ENCODE measurements at regions not wholly inside any gene's neighbourhood (a gene's known extent, or its start where the extent isn't known, plus 50 kb on each side); places are given as distances from the start of the nearest gene placed in this dataset.
"Not testable (repeated sequence)": the region's sequence is repeated elsewhere in the genome, so short reads cannot be mapped to it uniquely, and the experiment has no call there.

DNA sequence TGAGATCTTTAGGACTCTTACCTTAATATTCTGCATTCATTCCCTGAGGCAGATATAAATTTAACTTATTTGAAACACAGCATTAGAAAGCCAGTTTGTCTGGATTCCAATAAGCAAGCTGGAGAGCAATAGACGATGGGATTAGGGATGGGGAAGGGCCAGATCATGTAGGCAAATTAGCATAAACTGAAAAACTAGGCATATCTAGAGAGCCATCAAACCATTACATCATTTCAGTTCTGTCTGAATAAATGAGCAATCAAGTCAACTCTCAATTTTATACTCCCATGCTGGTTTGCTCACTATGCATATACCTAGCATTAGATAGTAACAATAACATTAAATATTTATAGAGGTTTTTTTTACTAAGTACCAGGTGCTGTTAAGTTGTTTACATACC lies 583.6 kb upstream of the LRRN3 start:
- DNase-seq, result no peak

DNA sequence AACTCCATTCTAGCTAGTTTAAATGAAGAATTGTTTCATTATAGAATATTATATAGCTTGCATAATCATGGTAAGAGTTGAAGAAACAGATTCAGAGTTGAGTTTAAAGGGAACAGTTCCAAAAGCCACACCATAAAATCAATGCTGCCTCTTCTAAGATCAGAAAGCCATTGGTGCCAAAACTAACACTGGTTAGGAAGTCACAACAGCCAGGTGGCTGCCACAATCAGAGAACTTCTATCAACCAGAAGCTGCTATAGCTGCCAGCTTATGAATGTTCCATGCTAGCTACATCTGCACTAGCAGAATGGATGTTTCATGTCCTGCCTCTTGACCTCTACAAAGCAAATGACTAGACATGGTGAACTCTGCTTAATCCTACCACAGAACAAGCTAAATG lies 583.1 kb upstream of the LRRN3 start:
- no peak for DNase-seq

DNA sequence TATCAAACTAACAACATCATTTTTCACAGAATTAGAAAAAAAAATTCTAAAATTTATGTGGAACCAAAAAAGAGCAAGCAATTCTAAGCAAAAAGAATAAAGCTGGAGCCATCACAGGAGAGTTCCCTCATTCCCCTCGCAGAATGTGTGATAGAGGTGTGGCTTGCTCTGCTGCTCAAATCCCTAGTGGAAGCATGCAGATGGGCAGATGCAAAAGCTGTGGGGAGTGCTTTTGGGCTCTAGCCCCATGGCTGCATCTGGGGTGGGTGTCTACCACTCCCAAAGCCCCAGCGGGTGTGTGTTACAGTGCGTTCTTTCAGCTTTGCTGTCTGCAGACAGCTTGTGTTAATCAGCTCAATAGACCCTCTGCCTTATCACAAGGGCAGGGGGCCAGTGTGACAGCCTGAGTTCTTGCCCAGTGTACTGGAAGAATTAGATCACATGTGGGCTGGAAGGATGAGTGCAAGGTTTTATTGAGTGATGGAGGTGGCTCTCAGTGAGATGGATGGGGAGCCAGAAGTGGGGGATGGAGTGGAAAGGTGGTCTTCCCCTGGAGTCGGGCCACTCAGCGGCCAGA lies 575.9 kb upstream of the LRRN3 start:
- DNase-seq, result not testable (repeated sequence)

DNA sequence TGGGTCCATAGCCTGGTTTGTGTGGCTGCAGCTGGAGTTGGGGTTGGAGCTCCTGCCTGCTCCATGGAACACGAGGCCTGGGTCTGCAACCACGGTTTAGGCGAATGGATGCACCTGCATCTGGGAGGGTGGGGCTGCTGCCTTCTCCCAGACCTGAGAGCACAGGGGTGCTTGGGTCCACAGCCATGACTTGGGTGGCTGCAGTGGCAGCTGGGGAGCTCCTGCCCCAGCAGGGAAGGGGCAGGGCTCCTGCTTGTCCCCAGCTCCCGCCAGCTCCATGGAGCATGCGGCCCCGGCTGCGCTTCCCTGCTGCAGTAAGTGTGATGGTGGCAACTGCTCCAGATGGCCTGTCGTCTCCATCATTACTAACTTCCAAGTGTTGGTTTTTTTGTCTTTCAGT lies 571.1 kb upstream of the LRRN3 start:
- DNase-seq, result no peak

DNA sequence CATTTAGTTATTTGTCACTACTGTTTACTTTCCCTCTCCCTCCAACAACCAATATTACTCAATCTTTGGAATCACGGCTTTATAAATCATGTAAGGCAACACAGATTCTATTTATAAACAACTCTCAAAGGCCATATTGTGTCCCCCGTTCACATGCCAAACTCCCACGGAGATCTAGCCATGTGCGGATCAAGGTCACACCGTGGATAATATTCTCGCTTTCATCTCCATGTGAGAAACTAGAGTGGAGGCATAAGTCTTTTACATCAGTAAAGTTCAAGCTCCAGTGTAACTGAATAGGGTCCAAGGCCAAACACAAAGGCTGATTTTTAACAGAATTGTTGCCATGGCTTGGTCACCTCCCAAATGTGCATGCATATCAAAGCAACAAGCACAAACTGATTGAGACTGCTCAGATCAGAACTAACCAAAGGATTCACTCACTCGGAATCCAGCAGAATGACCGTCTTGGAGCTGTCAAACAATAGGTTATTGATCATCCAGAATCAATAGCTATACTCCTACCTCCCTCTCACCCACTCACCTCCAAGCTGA lies 569.5 kb upstream of the LRRN3 start:
- no peak for DNase-seq

DNA sequence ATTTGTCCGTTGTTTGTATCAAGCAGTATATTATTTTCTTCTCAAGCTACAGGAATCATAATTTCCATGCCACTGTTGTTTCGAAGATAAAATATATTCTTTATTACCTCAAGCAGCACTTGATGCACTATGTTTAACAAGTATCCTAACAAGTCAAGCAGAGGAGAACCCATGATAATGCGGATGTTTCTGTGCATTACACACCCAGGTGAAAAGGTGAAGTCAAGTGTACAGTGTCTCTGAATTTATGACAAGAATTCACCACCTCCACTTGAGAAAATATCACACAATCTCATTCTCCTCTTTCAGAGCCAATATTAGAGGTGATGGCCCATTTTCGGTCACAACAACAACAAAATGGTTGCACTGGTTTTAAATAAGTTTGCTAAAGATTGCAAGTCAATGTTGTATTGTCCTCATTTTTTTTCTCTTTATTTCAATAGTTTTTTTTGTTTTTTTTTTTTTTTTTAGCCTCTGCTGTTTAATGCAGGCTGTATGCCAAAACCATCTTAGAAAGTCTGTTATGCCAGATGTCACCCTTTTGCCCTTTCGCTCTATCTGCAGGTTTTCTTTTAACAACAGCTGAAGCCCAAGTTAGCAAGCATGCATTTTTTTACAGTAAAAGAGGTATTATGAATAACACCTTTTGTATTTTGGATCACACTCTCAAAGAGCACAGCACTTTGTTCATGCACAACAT lies 568.7 kb upstream of the LRRN3 start:
- peak; percentile 21 for DNase-seq

DNA sequence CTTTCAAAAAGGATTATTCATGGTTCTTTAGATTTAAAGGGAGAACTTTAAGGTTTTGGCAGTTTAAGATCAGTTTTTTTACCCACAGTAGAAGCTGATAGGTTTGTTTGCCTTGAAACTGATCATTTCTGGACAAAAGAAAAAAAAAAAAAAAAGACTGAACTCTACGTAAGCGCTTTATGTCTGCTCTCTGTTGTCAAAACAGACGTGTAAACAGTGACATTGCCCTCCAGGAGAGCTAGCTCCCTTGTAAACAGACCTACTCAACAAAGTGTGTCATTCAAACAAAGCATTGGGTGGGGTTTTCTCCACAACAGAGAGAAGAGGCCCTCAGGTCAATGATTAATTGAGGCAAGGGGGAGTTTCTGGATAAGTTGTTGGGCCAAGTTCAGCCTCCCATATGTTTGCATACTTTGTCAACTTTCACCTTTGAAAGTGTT lies 568.1 kb upstream of the LRRN3 start:
- peak; percentile 61 for DNase-seq

DNA sequence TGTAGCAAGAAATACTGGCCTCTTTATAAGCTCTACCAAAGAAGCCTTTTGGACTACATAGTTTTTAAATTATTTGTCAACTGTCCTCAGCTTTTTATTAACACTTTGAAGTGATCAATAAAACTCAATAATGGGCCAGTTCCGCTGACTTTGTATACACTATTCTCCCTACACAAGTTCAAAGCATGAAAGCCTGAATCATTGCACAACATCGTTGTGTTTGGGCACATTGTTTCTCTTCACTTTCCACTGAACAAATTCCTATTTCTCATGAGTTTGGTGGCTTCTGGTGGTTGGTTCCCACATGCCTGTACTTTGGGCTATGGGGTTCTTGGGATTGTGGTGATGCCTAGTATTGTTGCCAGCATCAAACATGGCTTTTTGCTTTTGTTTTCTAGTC lies 561.8 kb upstream of the LRRN3 start:
- DNase-seq, result no peak

DNA sequence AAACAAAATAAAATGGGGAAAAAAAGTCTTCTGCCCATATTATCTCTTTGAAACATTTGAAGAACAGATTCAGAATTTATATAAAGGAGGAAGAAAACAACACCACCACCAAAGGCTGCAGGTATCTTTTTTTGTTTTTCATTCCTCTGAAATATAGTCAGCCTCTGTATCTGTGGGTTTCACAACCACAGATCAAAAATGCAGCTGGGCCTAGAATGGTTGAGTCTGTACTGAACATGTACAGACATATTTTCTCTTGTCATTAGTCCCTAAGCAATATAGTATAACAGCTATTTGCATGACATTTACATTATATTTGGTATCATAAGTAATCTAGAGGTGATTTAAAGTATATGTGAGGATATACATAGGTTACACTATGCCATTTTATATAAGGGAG lies 559.7 kb upstream of the LRRN3 start:
- no peak for DNase-seq

DNA sequence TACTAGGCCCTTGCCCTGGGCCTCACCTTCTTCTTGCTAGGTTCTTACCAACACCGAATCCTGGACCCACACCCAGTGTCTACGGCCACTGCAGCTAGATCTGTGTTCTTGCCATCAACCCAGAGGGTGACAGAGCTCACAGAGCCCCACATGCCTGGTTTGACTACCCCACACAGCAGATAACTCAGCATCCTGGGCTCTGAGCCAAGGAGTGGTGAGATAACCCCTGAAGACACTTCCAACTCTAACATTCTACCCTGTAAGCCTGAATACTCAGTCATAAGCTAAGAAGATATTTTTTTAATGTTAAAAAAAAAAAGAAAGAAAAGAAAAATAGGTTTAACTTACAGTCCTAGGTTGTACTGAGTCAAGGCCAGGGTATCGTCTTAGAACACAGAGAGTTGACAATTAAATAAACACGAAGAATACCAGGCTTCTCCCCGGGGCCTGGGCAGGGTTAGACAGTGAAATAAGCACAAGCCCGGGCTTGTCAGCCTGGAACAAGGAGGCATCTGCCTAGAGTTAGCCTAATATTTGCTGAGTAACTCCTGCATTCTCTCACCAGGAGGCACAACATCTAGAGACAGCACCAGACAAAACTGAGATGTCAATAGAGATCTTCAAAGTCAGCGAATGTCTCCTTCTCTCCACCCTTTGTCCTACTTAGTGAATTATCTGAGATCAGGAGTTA lies 556.5 kb upstream of the LRRN3 start:
- no peak for DNase-seq

DNA sequence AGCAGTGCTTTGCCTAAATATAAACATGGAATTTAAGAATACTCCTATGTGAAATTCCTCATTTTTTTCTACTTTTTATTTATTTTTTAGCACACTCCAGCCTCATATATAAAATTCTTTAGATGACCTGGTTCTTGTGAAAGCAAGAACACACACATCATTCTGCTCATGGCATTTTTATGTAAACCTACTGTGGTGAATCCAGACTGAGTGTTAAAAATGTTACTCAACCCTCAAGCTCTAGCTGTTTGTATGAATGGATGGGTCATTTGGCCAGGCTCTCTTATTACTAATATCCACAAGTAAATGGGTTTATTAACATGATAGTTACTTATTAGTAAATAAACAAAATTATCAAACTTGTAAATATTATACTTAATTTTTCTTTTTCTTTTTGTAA lies 551.7 kb upstream of the LRRN3 start:
- no peak for DNase-seq

DNA sequence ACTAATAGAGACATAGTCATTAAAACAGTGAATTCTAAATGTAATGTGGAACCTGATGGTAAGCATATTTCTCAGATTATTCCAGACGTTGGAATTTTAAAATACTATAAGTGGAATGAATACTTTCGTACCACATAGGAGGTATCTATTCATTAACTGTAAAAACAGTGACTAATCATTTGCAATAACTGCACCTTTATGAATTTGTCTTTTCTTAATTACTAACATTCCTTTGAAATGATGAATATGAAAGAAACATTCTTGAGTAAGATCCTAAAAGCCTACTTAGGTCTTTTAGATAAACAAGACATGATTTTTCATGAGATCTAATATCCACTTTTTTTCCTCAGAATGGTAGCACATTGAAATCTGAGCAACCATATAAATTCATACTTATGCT lies 549.0 kb upstream of the LRRN3 start:
- no peak for DNase-seq

DNA sequence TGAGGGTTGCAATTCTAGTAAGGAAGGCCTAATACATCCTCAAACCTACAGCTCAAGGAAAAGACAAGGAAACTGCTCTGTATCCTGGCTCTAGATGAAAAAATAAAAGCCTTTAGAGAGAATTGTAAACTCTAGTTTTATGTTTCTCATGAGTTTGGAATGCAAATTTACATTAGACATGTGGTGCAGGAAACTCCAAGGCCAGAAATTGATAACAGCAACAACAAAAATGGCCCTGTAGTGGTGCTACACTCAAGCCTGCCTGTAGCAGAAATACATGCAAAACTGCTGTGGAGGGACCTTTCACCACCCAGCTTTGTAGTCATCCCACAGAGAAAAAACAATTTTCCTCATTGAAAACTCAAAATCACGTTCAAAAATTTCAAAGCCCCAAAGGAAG lies 546.7 kb upstream of the LRRN3 start:
- DNase-seq, result no peak

DNA sequence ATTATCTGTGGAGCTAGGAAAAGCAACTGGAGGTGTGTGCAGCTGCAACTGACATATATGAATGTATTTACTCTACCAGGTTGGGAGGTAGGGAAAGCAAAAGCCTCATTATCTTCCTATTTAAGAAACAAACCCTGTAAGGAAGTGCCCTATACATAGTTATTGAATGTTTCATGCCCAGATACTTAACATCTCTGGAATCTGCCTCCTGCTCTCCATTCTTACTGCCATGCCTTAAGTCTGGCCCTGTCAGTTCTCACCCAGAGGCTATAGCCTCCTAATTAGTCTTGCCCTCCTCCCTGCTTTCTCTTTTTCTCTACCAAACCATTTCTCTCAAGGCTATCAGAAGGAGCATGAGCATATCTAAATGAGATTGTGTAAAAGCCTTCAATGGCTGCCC lies 542.6 kb upstream of the LRRN3 start:
- DNase-seq, result no peak

DNA sequence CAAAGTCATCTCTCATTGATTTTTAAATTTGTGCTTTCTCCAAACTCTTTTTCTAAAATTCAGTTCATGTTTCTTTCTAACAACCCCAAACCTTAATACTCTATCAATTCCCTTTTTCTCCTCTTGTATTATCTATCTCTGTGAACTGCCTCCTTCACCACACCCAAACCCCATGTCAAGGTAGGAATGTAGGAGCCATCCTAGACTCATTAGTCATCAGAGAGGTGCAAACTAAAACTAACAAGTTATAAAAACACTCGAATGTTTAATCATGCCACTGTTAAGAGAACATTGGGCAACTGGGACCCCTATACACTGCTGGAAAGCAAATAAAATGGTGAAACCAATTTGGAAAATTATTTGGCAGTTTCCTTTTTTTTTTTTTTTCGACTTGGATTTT lies 533.8 kb upstream of the LRRN3 start:
- DNase-seq, result no peak

DNA sequence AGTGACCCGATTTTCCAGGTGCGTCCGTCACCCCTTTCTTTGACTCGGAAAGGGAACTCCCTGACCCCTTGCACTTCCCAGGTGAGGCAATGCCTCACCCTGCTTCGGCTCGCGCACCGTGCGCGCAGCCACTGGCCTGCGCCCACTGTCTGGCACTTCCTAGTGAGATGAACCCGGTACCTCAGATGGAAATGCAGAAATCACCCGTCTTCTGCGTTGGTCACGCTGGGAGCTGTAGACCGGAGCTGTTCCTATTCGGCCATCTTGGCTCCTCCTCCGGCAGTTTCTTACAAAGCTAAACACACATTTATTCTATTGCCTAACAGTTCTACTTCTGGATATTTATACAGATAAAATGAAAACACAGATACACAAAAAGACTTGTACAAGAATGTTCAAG lies 527.6 kb upstream of the LRRN3 start:
- not testable (repeated sequence) for DNase-seq

DNA sequence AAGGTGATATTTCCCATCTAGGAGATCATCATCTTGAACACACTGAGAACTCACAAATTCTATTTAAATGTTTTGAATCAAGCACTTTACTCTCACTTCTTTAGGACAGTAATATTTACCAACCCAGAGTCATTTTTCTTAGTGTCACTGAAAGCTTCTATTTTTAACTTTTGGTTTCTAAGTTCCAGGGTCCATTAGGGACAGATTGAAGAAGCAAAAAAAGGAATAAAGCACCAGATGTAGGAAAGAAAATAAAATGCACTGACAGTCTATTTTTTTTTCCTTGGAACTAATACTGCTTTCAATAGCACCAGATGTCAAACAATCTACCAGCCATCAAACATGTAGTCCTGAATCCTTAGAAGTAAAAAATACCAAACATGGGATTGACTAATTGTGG lies 526.7 kb upstream of the LRRN3 start:
- DNase-seq, result no peak

DNA sequence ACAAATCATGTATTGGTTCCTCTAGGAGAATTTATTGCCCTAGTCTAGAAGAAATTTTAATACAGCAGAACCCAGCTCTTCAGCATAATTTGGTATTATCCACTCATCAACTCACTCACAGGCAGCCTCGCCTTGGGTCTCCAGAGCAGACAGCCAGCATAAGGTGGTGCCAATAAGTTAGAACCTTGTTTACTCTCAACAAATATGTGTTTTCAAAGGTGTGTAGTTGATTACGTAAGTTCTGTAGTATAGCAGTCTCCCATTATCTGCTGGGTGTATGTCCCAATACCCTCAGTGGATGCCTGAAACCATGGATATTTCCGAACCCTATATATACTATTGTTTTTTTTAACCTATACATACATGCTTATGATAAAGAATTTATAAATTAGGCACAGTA lies 522.5 kb upstream of the LRRN3 start:
- no peak for DNase-seq

DNA sequence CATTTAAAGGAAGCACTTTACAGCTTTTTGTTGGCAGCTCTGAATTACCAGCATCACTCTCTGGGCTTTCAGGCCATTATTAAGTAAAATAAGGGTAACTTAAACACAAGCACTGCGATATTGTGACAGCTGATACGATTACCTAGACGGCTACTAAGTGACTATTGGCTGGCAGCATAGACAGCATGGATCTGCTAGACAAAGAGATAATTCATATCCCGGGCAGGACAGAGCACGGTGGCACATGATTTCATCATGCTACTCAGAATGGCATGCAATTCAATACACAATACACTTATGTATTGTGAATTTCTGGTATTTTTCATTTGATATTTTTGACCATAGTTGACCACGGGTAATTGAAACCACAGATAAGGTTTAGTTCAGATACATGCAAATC lies 522.0 kb upstream of the LRRN3 start:
- DNase-seq, result no peak

DNA sequence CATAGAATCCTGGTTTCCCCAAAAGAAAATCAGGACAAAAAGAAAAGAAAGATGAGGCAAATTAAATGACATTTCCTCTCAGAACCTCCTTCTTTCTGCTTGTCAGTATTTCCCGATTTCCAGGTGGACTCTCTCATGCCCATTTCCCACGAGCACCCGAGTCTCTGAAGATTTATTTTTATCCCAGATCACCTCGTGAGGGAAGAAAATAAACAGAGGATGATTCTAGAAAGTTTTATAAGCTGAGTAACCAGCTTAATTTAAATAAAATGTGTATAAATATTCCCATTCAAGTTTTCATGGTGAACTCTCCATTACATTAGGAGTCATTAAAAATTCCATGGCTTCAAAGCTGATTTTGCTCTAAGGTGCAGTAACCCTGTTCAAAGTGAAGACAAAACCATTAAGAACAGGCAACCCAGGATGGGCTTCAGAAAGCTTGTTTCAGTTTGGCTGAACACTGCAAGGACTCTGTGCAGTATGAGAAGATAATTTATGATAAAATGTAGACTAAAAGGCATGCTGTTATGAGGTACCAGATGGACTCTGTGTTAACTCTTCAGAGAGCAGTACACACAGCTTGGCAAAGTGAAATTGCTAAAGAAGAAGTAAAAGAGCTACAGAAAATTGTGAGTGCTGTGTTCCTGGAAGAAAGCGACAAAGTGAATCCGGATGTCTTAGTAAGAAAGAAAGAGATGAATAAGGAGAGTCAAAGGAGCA lies 521.3 kb upstream of the LRRN3 start:
- DNase-seq, result no peak

DNA sequence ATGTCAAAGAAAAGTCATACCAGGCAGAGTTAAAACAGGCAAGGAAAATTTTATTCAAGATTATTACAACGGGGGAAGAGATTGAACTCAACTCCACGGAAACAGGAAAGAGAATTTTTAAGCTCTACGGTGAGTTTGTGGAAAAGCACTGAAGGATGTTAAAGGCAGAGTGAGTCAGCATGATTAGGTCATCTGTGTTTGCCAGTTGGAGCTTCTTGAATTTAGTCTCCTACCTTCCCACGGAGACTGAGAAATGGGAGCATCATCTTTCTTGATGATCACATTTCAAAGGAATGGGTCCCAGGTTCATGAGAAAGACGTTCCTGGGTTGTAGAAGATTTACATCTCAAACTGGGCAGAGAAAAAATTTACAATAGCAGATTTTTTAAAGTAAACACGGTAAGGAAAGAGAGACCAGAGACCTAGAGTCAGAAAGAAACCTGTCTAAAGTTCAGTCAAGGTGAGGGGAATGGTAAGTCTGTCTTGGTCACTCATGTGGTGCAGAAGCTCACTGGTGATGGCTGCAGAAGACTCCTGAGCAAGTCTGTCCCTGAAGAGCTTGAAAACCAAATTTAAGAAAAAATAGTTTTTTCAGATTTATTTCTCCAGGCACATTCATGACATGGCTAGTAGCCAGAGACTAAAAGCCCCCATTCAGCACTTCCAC lies 516.9 kb upstream of the LRRN3 start:
- no peak for DNase-seq

DNA sequence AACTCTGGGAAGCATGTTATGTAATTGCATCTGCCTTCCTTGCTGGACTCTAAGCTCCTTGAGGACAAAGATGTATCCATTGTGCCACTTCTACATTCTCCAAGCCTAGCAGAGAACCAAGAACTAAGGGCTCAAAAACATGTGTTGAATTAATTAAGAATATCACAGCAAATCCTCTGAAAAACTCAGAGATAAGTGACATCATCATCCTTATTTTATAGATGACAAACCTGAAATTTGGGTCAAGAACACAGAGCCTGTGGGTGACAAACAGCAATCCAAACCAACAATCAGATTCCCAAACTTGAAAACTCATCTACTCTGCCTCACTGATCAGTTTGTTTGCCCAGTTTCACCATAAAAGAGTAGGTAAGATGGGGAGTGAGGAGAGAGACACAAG lies 503.6 kb upstream of the LRRN3 start:
- no peak for DNase-seq
